Ishikawa (cell line): ENCODE measurements at regions not wholly inside any gene's neighbourhood (a gene's known extent, or its start where the extent isn't known, plus 50 kb on each side); places are given as distances from the start of the nearest gene placed in this dataset.

Experiments used
- CEBPB ChIP-seq: IDR thresholded peaks from 2 replicates; pipeline ENCODE4 v1.6.1; 2012
- CREB1 ChIP-seq: IDR thresholded peaks from 2 replicates; pipeline ENCODE4 v1.6.1; 2012; ENCODE audit warnings: low read depth
- EGR1 ChIP-seq: IDR thresholded peaks from 2 replicates; pipeline ENCODE4 v1.6.1; 2012
- EP300 ChIP-seq: IDR thresholded peaks from 2 replicates; pipeline ENCODE4 v1.6.1; 2012; ENCODE audit warnings: borderline replicate concordance
- FOXM1 ChIP-seq: IDR thresholded peaks from 2 replicates; pipeline ENCODE4 v1.6.1; 2012; ENCODE audit warnings: low read depth, borderline replicate concordance
- NFIC ChIP-seq: IDR thresholded peaks from 2 replicates; pipeline ENCODE4 v1.6.1; 2012
- RAD21 ChIP-seq: IDR thresholded peaks from 2 replicates; pipeline ENCODE4 v1.6.1; 2012; ENCODE audit warnings: low read depth
- REST ChIP-seq: IDR thresholded peaks from 2 replicates; pipeline ENCODE4 v1.6.1; 2012; ENCODE audit warnings: low read depth, mild to moderate bottlenecking
- TAF1 ChIP-seq: IDR thresholded peaks from 2 replicates; pipeline ENCODE4 v1.6.1; 2012; ENCODE audit warnings: low read depth, mild to moderate bottlenecking
- TCF12 ChIP-seq: IDR thresholded peaks from 2 replicates; pipeline ENCODE4 v1.6.1; 2012; ENCODE audit warnings: low read depth
- TEAD4 ChIP-seq: IDR thresholded peaks from 2 replicates; pipeline ENCODE4 v1.6.1; 2012
- USF1 ChIP-seq: IDR thresholded peaks from 2 replicates; pipeline ENCODE4 v1.6.1; 2012
- YY1 ChIP-seq: IDR thresholded peaks from 2 replicates; pipeline ENCODE4 v1.6.1; 2012; ENCODE audit warnings: low read depth
- ZBTB7A ChIP-seq: IDR thresholded peaks from 2 replicates; pipeline ENCODE4 v1.6.1; 2012; ENCODE audit warnings: low read depth
- TF ChIP-seq, protein P1 (sequence below): IDR thresholded peaks from 2 replicates; pipeline ENCODE4 v1.6.1; 2012

DNA sequence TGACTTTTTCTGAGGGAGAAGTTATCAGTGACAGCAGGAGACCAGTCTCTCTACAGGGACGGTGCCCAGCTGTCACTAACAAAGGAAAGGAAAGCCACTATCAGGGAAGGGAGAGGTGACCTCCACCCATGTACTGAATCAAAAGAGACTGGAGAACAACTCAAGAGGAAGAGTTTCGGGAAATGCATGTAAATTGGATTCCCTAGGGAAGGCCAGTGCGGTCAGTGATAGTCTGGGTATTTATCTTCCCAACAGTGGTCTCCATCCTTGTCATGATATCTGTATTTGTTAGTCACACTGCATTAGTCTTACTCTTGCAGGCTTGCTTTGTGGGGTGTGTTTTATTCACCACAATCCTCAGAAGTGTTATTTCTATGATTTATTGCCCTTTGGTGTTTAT is 193.4 kb upstream of the KIRREL3 start:
- no peak for TF ChIP-seq FOXM1
- TF ChIP-seq EP300: no peak
- TF ChIP-seq YY1: no peak
- no peak for TF ChIP-seq USF1
- TF ChIP-seq CEBPB: no peak
- no peak for TF ChIP-seq TCF12
- TF ChIP-seq NFIC: no peak
- TF ChIP-seq TEAD4: no peak
- no peak for TF ChIP-seq ZBTB7A
- no peak for TF ChIP-seq CREB1

DNA sequence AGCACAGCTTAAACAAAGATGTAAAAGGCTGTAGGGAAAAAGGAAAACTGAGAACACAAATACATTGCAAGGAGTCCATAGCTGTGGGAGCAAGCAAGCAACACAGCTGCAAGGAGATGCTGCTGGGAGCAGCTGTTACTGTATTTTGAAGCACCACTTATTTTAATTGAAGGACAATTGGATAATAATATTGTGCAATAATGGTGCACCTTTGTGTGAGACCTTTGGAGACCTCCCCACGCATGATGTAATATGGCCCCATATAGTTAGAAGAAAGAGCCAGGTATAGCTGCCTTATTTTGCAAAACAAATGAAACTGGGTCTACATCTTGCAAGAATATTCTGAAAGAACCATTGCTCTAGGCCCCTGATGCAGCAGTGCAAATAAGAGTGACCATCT is 191.1 kb upstream of the KIRREL3 start:
- TF ChIP-seq USF1 (no peak), TEAD4 (no peak), EP300 (no peak), YY1 (no peak), EGR1 (no peak), NFIC (no peak), TCF12 (no peak), CREB1 (no peak), ZBTB7A (no peak), CEBPB (no peak), FOXM1 (no peak), RAD21 (no peak), REST (no peak), TAF1 (no peak)
- TF ChIP-seq, protein P1, sequence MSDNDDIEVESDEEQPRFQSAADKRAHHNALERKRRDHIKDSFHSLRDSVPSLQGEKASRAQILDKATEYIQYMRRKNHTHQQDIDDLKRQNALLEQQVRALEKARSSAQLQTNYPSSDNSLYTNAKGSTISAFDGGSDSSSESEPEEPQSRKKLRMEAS: no peak

- TF ChIP-seq ZBTB7A: no peak
- no peak for TF ChIP-seq TCF12
- no peak for TF ChIP-seq EP300
- no peak for TF ChIP-seq EGR1
- TF ChIP-seq FOXM1: no peak
- TF ChIP-seq REST: no peak
- no peak for TF ChIP-seq CEBPB
- TF ChIP-seq CREB1: no peak
- no peak for TF ChIP-seq RAD21
- no peak for TF ChIP-seq TEAD4
- TF ChIP-seq, protein P1: no peak
- TF ChIP-seq NFIC: no peak
- TF ChIP-seq YY1: no peak
- TF ChIP-seq USF1: no peak
- no peak for TF ChIP-seq TAF1
Measured at GRCh38 chr11:127191261-127191660, 190.7 kb upstream of the KIRREL3 start.

- no peak for TF ChIP-seq CEBPB
- no peak for TF ChIP-seq TEAD4
- no peak for TF ChIP-seq EGR1
- TF ChIP-seq TAF1: no peak
- no peak for TF ChIP-seq USF1
- TF ChIP-seq RAD21: no peak
- no peak for TF ChIP-seq TCF12
- TF ChIP-seq NFIC: no peak
- TF ChIP-seq CREB1: no peak
- no peak for TF ChIP-seq YY1
- no peak for TF ChIP-seq EP300
- no peak for TF ChIP-seq FOXM1
- no peak for TF ChIP-seq REST
- no peak for TF ChIP-seq ZBTB7A
- TF ChIP-seq, protein P1: no peak
Measured at GRCh38 chr11:127182586-127183203, 182.1 kb upstream of the KIRREL3 start.
